Neural crest cell (in vitro differentiated cells): ENCODE measurements at regions not wholly inside any gene's neighbourhood (a gene's known extent, or its start where the extent isn't known, plus 50 kb on each side); places are given as distances from the start of the nearest gene placed in this dataset.
"Not testable (repeated sequence)": the region's sequence is repeated elsewhere in the genome, so short reads cannot be mapped to it uniquely, and the experiment has no call there.

Experiments used
- DNase-seq: peaks from one replicate; pipeline ENCODE4 v3.0.0; 2021; ENCODE audit warnings: low read depth, mixed read lengths, low spot score
- H3K27ac Mint-ChIP-seq: one replicate; pipeline ENCODE4 v1.8.0; 2021; ENCODE audit warnings: mild to moderate bottlenecking, mixed read lengths; ENCODE audit not compliant: unreplicated experiment
- H3K27me3 Mint-ChIP-seq: 2 replicates; pipeline ENCODE4 v1.8.0; 2021; ENCODE audit warnings: low read depth, mild to moderate bottlenecking, mixed read lengths
- H3K36me3 Mint-ChIP-seq: 2 replicates; pipeline ENCODE4 v1.8.0; 2021; ENCODE audit warnings: low read depth, mild to moderate bottlenecking, mixed read lengths
- H3K4me1 Mint-ChIP-seq: 2 replicates; pipeline ENCODE4 v1.8.0; 2021; ENCODE audit warnings: mixed read lengths
- H3K4me3 Mint-ChIP-seq: one replicate; pipeline ENCODE4 v1.8.0; 2021; ENCODE audit warnings: mild to moderate bottlenecking, mixed read lengths
- H3K9me3 Mint-ChIP-seq: 2 replicates; pipeline ENCODE4 v1.8.0; 2021; ENCODE audit warnings: mixed read lengths
- TF ChIP-seq, protein P1 (sequence below): fragments of 200-600 bp; sonication (generic); conservative IDR thresholded peaks from 2 replicates; pipeline ENCODE4 v1.5.0; 2021; ENCODE audit warnings: antibody characterized with exemption, mild to moderate bottlenecking

DNA sequence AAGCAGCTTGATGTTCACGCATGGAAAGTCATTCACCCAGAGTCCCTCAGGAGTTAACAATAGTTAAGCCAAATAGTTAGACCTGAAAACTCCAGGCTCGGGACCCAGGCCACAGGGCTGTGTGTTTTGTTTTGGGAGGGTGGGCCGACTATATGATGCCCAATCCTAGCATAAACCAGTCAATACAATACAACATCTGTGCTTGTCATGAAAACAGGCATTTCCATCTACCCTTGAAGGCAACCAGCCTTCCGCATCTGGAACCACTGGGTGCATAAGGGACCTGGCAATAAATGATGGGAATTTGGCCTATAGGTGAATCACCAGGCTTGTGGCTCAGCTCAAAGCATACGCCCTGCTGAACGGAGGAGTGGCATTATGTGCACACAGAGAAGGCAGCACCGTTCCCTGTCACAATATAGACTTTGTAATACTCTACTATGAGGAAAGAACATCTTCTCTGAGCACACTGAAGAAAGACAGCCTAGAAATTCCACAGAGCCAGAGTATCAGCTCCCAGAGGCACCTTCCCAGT, 91.0 kb upstream of the FOXN3 start:
- TF ChIP-seq, protein P1, sequence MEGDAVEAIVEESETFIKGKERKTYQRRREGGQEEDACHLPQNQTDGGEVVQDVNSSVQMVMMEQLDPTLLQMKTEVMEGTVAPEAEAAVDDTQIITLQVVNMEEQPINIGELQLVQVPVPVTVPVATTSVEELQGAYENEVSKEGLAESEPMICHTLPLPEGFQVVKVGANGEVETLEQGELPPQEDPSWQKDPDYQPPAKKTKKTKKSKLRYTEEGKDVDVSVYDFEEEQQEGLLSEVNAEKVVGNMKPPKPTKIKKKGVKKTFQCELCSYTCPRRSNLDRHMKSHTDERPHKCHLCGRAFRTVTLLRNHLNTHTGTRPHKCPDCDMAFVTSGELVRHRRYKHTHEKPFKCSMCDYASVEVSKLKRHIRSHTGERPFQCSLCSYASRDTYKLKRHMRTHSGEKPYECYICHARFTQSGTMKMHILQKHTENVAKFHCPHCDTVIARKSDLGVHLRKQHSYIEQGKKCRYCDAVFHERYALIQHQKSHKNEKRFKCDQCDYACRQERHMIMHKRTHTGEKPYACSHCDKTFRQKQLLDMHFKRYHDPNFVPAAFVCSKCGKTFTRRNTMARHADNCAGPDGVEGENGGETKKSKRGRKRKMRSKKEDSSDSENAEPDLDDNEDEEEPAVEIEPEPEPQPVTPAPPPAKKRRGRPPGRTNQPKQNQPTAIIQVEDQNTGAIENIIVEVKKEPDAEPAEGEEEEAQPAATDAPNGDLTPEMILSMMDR = no peak
- H3K9me3 Mint-ChIP-seq = peaks cover 7% of the 10 kb centered on the region
- no peak overlapping the region for H3K4me3 Mint-ChIP-seq
- no peak overlapping the region for H3K27ac Mint-ChIP-seq
- no peaks in the 10 kb centered on the region for H3K27me3 Mint-ChIP-seq
- H3K4me1 Mint-ChIP-seq = peaks cover 4% of the 10 kb centered on the region
- peaks cover 9% of the 10 kb centered on the region for H3K36me3 Mint-ChIP-seq
- DNase-seq = no peak

DNA sequence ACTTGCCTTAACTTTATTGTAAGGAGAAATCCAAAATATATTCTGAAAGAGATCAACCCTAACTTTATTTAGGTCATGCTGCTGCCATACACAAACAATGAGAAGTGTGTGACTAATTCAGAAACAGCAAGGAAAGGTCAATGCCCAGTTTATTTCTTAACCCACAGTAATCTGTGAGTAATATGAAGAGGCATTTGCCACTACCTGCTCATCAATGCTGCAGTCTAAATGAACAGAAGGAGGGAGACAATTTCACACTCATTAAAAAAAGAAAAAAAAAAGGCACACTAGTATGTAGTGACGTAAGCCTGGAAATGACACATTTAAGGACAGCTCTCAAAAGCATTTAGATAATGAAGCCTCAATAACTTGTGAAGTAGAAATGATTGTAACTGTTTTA, 90.5 kb upstream of the FOXN3 start:
- peaks cover 7% of the 10 kb centered on the region for H3K9me3 Mint-ChIP-seq
- no peak overlapping the region for H3K4me3 Mint-ChIP-seq
- peaks cover 9% of the 10 kb centered on the region for H3K36me3 Mint-ChIP-seq
- H3K4me1 Mint-ChIP-seq = peaks cover 4% of the 10 kb centered on the region
- H3K27me3 Mint-ChIP-seq = no peaks in the 10 kb centered on the region
- no peak overlapping the region for H3K27ac Mint-ChIP-seq
- no peak for DNase-seq
- TF ChIP-seq, protein P1 = no peak

DNA sequence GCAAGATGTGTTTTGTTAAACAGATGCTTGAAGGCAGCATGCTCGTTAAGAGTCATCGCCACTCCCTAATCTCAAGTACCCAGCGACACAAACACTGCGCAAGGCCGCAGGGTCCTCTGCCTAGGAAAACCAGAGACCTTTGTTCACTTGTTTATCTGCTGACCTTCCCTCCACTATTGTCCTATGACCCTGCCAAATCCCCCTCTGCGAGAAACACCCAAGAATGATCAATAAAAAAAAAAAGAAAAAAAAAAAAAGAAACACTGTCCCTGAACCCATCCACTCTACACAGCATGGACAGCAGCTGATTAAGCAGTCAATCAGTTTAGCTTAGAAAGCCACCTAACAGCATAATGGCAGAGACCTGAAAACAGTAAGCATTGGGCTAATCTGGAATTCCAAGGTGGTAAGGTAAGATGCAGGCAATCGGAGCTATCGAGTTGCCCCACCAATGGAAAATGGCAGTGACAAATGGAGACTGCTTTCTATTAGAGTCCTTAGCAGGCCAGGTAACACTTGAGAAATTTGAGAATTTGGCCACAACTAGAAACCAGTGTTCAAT, 89.9 kb upstream of the FOXN3 start:
- not testable (repeated sequence) for H3K27me3 Mint-ChIP-seq, H3K27ac Mint-ChIP-seq, DNase-seq, H3K4me1 Mint-ChIP-seq, H3K4me3 Mint-ChIP-seq, H3K9me3 Mint-ChIP-seq, H3K36me3 Mint-ChIP-seq

DNA sequence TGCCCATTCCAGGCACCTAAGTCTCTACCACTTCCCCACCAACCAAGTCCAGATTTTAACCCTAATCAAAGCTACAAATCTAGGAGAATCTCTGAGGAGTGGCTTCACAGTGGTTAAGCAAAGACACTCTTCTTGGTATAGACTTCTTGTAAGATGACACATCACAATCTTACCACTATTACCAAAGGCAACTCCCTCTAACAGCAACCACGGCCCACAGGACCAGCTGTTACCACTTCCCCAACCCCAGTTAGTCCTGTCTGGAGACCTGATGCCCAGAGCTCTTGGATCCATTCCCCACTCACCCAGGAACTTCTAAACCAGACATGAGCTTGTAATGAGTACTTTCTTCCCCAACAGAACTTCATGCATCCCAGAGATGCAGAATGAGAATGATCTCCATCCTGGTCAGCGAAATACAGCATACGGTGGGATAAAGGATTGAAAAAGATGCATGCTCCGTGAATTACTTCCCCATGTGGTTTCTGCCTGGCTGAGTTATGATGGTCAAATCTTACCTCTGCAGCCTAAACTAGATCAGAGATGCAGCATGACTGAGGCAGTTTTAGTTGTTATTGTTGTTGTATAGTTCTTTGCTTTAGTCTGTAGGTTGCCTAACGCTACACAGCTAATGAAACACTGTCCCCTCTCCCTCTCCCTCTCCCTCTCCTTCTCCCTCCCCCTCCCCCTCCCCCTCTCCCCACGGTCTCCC, 87.7 kb upstream of the FOXN3 start:
- DNase-seq = no peak
- Mint-ChIP-seq H3K27ac (no peak overlapping the region), H3K4me1 (peaks cover 12% of the 10 kb centered on the region), H3K36me3 (peaks cover 5% of the 10 kb centered on the region), H3K4me3 (no peak overlapping the region), H3K27me3 (no peaks in the 10 kb centered on the region), H3K9me3 (peaks cover 5% of the 10 kb centered on the region)
- TF ChIP-seq, protein P1 = no peak

DNA sequence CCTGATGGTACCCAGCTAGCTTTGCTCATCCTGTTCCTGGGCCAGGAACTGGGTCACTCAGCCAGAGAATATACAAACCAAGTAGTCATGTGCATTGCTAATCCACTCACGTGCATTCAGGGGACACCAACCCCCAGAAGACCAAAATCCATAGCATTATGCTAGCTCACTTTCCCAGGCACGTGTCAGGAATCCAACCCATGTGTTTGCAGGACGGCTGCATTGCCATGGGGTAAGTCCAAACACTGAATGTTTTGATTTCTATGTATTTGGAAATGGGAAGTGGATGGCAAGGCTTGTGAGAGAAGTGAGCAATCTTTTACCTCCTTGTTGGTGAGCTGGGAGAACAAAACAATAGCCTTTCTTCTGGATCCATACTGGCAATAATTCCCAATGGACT, 87.1 kb upstream of the FOXN3 start:
- Mint-ChIP-seq H3K4me1 (peaks cover 13% of the 10 kb centered on the region), H3K27ac (no peak overlapping the region), H3K4me3 (no peak overlapping the region), H3K27me3 (no peaks in the 10 kb centered on the region), H3K36me3 (peaks cover 5% of the 10 kb centered on the region), H3K9me3 (peaks cover 5% of the 10 kb centered on the region)
- no peak for DNase-seq
- TF ChIP-seq, protein P1 = no peak

DNA sequence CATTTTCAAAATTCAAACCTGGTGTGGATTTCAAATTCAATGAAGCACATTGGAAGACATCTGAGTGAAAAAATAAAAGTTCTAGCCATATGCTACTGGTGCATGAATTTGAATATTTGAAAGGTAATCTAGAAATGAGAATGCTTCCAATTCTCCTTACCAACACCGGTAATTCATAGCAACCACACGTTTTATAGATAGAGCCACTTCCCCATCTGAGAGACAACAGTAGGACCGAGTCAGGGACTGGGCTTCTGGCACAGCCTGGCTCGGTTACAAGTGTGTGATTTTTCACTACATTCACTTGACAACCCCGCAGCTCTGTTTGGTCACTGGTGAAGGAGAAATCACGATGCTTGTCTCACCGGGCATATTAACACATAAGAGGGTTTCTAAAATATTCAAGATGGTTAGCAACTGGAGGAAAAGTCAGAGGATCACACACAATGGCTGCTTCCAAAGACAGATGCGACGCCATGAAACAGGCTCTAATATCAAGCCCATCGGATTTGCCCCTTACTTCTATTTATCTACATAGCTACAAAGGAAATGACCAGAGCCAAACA, 86.5 kb upstream of the FOXN3 start:
- TF ChIP-seq, protein P1 = no peak
- Mint-ChIP-seq H3K9me3 (peaks cover 5% of the 10 kb centered on the region), H3K27me3 (no peaks in the 10 kb centered on the region), H3K27ac (no peak overlapping the region), H3K36me3 (peaks cover 5% of the 10 kb centered on the region), H3K4me3 (no peak overlapping the region), H3K4me1 (peaks cover 16% of the 10 kb centered on the region)
- no peak for DNase-seq
